Kidney (tissue), 13 donors: ENCODE measurements at regions not wholly inside any gene's neighbourhood (a gene's known extent, or its start where the extent isn't known, plus 50 kb on each side); places are given as distances from the start of the nearest gene placed in this dataset.

ENCODE experiments used
- DNase-seq, 5 donors: peaks; one replicate each; pipeline ENCODE4 v3.0.0-alpha.2; 2013 to 2020
- FAIRE-seq: peaks from 2 replicates; lab custom pipeline; 2012; peaks lifted over from hg19 to GRCh38; lab: Jason Lieb, UNC
- H3K27ac ChIP-seq, 2 donors: one replicate each; pipeline ENCODE4 v1.7.0; 2013; ENCODE audit warnings: low read depth in 2 of 2, low read length in 2 of 2, inconsistent platforms in 1 of 2
- H3K27me3 ChIP-seq: one replicate; pipeline ENCODE4 v1.7.1; 2013; ENCODE audit warnings: low read length, inconsistent platforms; ENCODE audit not compliant: control insufficient read depth, insufficient read depth
- H3K36me3 ChIP-seq, 3 donors: one replicate each; pipeline versions ENCODE4 v1.7.0 to v1.7.1; 2013; ENCODE audit warnings: low read length in 3 of 3, control low read depth in 1 of 3, inconsistent platforms in 1 of 3; ENCODE audit not compliant: insufficient read depth in 3 of 3, control insufficient read depth in 2 of 3
- H3K4me1 ChIP-seq, 3 donors: one replicate each; pipeline versions ENCODE4 v1.7.0 to v1.7.1; 2013; ENCODE audit warnings: low read length in 3 of 3, inconsistent platforms in 1 of 3, low read depth in 1 of 3; ENCODE audit not compliant: control insufficient read depth in 2 of 3, insufficient read depth in 2 of 3
- H3K4me3 ChIP-seq, 3 donors: one replicate each; pipeline versions ENCODE4 v1.7.0 to v1.8.1; 2013; ENCODE audit warnings: low read length in 3 of 3, control low read depth in 1 of 3, inconsistent platforms in 1 of 3
- H3K9ac ChIP-seq, 3 donors: one replicate each; pipeline versions ENCODE4 v1.7.0 to v1.7.1; 2013; ENCODE audit warnings: low read length in 3 of 3, control low read depth in 1 of 3, inconsistent platforms in 1 of 3
- H3K9me3 ChIP-seq, 3 donors: one replicate each; pipeline versions ENCODE4 v1.7.0 to v1.7.1; 2013; ENCODE audit warnings: low read length in 3 of 3, control low read depth in 1 of 3, inconsistent platforms in 1 of 3; ENCODE audit not compliant: control insufficient read depth in 2 of 3, insufficient read depth in 1 of 3
- intact Hi-C: fragments of 100-400 bp; cut with DNase I; formaldehyde crosslinking; loops from one replicate; pipeline ENCODE4 v1.11.1; 2022
- TF ChIP-seq, protein P1 (sequence below): IDR thresholded peaks from 3 replicates; pipeline ENCODE4 v1.5.1; 2012; ENCODE audit warnings: mild to moderate bottlenecking, moderate library complexity, borderline replicate concordance; ENCODE audit not compliant: insufficient read depth; ENCODE audit errors: extremely low read depth
- donor health status: control.
- donor health status: control.
- donor health status: control.
- donor health status: control.
- donor health status: control.
- donor health status: DM: yes; HTN: yes; CAD: no.
- donor health status: Normal renal cell carcinoma (clear cell type).

DNA sequence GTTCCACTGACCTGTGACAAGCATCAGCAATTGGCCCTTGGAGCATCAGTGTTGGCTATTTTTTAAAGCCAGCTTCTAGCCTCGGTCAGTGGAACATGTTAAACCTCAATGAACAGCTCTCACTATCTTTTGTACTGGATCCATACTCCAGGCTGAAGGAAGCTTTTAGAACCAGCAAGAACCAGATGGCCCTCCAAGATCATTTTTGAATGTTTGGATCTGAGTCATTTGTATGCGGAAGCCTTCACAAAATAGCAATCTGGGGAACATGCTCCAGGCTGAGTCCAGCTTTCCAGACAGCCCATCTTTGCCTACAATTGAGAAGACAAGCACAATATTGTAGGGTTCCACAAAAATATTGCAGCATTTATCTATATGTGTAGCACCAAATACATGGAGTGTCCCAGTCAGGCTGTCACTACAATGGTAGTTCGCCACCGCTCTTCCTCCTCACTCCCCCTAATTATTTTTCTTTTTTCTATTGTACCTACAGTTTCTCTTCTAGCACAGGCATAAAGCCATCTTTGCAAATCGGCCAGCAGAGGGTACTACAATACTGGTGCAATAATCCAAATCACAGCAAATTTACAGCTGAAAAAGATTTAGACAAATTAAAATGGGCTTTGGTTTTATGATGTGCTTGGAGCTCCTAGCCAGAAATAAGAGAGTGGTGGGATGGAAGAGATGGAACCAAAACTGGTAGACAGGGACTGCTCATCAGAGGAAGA is 177.4 kb upstream of the BLID start:
- no peak for DNase-seq
- TF ChIP-seq, protein P1, sequence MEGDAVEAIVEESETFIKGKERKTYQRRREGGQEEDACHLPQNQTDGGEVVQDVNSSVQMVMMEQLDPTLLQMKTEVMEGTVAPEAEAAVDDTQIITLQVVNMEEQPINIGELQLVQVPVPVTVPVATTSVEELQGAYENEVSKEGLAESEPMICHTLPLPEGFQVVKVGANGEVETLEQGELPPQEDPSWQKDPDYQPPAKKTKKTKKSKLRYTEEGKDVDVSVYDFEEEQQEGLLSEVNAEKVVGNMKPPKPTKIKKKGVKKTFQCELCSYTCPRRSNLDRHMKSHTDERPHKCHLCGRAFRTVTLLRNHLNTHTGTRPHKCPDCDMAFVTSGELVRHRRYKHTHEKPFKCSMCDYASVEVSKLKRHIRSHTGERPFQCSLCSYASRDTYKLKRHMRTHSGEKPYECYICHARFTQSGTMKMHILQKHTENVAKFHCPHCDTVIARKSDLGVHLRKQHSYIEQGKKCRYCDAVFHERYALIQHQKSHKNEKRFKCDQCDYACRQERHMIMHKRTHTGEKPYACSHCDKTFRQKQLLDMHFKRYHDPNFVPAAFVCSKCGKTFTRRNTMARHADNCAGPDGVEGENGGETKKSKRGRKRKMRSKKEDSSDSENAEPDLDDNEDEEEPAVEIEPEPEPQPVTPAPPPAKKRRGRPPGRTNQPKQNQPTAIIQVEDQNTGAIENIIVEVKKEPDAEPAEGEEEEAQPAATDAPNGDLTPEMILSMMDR, result no peak
- H3K9me3 ChIP-seq, result peaks cover 0 to 1% (median 0%) of the 10 kb centered on the region in 3 donors
- no peak for FAIRE-seq
- no peak overlapping the region for H3K9ac ChIP-seq
- no peaks in the 10 kb centered on the region for H3K27me3 ChIP-seq
- H3K4me3 ChIP-seq, result no peak overlapping the region
- H3K36me3 ChIP-seq, result no peaks in the 10 kb centered on the region
- intact Hi-C loops, result no loop called here
- H3K27ac ChIP-seq, result no peak overlapping the region
- H3K4me1 ChIP-seq, result no peaks in the 10 kb centered on the region

DNA sequence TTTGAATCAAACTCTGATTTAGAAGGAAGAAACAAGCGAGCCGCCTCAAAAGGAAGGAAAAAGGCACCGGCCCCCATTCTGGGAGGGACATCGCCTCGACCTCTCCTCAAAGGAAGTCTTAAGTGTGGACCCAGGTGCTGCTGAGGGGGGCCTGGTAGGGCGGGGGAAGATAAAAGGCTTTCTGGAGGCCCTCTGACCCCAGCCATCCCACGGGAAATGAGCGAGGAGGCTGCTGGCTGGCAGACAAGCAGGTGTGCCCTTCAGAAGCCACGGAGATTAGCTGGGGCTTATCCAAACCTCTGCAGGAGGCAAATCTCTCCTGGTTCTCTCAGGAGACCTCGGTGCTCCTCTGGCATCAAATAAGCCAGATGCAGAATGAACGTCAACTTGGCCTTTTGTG is 171.4 kb upstream of the BLID start:
- H3K27ac ChIP-seq, result no peak overlapping the region
- intact Hi-C loops, result no loop called here
- FAIRE-seq, result no peak

DNA sequence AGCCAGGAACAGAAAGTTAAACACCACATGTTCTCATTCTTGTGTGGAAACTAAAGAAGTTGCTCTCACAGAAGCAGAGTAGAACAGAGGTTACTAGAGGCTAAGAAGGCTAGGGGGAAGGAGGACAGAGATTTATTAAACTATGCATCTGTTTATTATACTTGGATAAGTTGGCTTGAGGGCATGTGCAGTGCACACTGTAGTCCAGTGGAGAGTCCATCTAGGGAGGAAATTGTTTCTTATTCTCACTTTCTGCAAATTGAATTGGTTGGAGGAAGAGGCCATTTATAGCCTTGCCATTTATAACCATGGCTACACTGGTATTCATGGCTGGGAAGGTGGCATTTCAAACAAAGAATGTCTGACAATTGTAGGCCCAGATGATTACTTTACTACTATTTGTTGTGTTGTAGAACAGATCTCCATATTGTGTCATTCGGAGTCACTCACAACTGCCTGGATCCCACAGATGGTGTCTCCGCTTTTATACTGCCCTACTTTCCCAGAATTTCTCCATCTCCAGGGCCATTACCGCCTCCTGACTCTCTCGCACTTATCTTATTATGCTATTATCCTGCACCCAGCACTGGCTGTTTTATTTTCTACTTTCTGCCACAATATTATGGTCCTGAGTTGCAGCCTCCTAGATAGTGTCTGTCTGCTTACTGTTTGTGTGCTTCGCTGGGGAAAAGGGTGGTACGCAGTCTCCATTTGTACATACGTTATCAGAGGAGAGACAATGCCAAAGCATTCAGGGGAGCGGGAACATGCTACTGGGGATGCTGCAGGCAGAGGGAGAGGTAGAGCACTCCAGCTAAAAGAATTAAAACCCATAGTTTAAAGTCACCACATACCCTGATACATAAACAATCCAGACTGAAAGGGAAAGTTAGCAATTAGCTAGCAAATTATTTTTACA is 169.3 kb upstream of the BLID start:
- DNase-seq (no peak), FAIRE-seq (no peak)
- Histone ChIP-seq H3K4me1 (no peaks in the 10 kb centered on the region), H3K4me3 (no peak overlapping the region), H3K27me3 (no peaks in the 10 kb centered on the region), H3K27ac (no peak overlapping the region), H3K36me3 (no peaks in the 10 kb centered on the region), H3K9ac (no peak overlapping the region), H3K9me3 (no peaks in the 10 kb centered on the region)
- intact Hi-C loops, result no loop called here
- TF ChIP-seq, protein P1, result no peak

More for the DNA sequence above, 171.4 kb upstream of the BLID start:
- Histone ChIP-seq H3K36me3 (no peaks in the 10 kb centered on the region), H3K9me3 (no peaks in the 10 kb centered on the region), H3K27me3 (no peaks in the 10 kb centered on the region), H3K4me3 (no peak overlapping the region), H3K4me1 (no peaks in the 10 kb centered on the region), H3K9ac (no peak overlapping the region)
- TF ChIP-seq, protein P1, result no peak
- no peak for DNase-seq
